ENCODE measurements at regions not wholly inside any gene's neighbourhood (a gene's known extent, or its start where the extent isn't known, plus 50 kb on each side); places are given as distances from the start of the nearest gene placed in this dataset.
"Not testable (repeated sequence)": the region's sequence is repeated elsewhere in the genome, so short reads cannot be mapped to it uniquely, and the experiment has no call there.

- no peak for DNase-seq
Observed at GRCh38 chr2:185667452-185667851, 71.2 kb upstream of the FSIP2 start.

- no peak for DNase-seq
Observed at GRCh38 chr2:185668710-185669109, 69.9 kb upstream of the FSIP2 start.

- DNase-seq: no peak
Observed at GRCh38 chr2:185674232-185674631, 64.4 kb upstream of the FSIP2 start.

GRCh38 chr2:185676316-185676715, 62.3 kb upstream of the FSIP2 start:
- DNase-seq: no peak

GRCh38 chr2:185687001-185687400, 51.6 kb upstream of the FSIP2 start:
- DNase-seq: not testable (repeated sequence)

GRCh38 chr2:185687967-185688366, 50.6 kb upstream of the FSIP2 start:
- DNase-seq: no peak

All from RPMI8226 (cell line).